ENCODE measurements at regions not wholly inside any gene's neighbourhood (a gene's known extent, or its start where the extent isn't known, plus 50 kb on each side); places are given as distances from the start of the nearest gene placed in this dataset.

DNA sequence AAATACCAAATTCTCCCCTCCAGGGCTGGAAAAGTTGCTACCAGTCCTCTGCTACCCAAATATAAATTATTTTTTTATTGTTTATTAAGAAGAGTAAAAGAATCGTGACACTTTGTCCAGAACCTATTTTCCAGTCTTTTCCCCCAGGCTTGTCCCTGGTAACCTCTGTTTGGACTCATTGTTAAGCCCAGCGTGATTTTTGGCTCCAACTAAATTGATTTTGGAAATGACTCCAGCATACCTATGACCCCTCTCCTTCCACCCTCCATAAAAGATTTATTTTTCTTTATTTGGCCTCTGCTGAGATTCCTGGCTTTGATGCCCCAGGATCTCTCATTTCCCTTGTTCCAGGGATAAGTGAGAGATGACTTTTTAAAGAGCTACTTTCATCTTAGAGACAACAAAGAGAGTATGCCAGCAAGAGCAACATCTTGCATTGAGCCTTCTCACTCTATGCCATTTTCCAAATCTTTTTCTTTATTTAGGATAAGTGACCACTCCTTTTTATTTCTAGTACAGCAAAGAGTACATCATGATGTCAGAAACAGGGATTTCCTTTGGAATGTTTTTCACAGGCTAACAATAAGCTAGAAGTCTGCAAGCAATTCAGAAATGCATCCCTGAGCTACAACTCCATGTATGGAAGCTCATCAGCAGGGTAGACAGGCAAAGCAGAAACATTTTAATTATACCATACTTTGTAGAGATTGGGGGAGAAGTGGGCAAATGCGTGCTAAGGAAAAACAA, 75.8 kb downstream of the DAD1 start:
- H3K9me3 ChIP-seq (ENCODE audit: low read length) = no peaks in the 10 kb centered on the region
- peaks cover 51% of the 10 kb centered on the region for H3K4me1 ChIP-seq (ENCODE audit: insufficient read depth, low read length)
- H3K36me3 ChIP-seq (ENCODE audit: insufficient read depth, low read length) = no peaks in the 10 kb centered on the region
- H3K27ac ChIP-seq (ENCODE audit: low read depth, low read length) = peak overlapping the region; percentile 50
- no peak overlapping the region for H3K4me3 ChIP-seq (ENCODE audit: low read depth in 1 of 2, low read length in 2 of 2)
- no peaks in the 10 kb centered on the region for H3K27me3 ChIP-seq (ENCODE audit: control insufficient read depth in 1 of 2, insufficient read depth in 2 of 2, low read length in 2 of 2)
- H3K9ac ChIP-seq (ENCODE audit: low read length) = no peak overlapping the region

DNA sequence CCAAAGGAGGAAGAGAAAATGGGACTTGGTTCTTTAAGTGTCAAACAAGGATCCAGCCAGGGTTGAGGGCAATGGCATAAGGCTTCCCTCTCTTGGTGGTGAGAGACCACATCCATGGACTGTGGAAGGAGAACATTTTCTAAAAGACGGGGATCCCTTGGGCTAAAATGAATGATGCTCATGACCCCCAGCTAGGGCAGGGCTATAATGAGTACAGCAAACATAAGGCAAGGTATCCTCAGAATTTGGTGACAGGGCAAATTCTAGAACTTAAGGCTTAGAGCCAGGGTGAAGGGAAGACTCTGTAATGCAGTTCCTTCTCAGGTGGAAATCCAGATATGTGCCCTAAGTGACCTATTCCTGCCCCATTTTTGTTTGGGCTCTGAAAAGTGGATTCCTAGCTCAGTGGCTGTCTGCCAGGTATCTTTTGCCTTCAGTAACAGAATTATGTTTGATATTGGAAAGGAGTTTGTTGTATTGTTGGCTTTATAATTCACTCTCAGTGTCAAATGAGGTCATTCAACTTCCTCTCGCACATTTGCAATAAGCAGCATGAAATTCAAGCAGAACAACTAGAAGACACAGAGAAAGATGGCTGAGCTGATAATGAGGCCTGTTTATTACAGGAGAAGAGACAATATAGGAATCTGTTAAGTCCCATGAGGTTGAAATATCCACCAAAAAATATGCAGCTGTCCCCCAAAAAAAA, 76.8 kb downstream of the DAD1 start:
- H3K27ac ChIP-seq (ENCODE audit: low read depth, low read length) = peak overlapping the region; percentile 29
- no peaks in the 10 kb centered on the region for H3K27me3 ChIP-seq (ENCODE audit: control insufficient read depth in 1 of 2, insufficient read depth in 2 of 2, low read length in 2 of 2)
- H3K4me1 ChIP-seq (ENCODE audit: insufficient read depth, low read length) = peaks cover 51% of the 10 kb centered on the region
- H3K4me3 ChIP-seq (ENCODE audit: low read depth in 1 of 2, low read length in 2 of 2) = no peak overlapping the region
- H3K36me3 ChIP-seq (ENCODE audit: insufficient read depth, low read length) = no peaks in the 10 kb centered on the region
- H3K9ac ChIP-seq (ENCODE audit: low read length) = no peak overlapping the region
- no peaks in the 10 kb centered on the region for H3K9me3 ChIP-seq (ENCODE audit: low read length)

DNA sequence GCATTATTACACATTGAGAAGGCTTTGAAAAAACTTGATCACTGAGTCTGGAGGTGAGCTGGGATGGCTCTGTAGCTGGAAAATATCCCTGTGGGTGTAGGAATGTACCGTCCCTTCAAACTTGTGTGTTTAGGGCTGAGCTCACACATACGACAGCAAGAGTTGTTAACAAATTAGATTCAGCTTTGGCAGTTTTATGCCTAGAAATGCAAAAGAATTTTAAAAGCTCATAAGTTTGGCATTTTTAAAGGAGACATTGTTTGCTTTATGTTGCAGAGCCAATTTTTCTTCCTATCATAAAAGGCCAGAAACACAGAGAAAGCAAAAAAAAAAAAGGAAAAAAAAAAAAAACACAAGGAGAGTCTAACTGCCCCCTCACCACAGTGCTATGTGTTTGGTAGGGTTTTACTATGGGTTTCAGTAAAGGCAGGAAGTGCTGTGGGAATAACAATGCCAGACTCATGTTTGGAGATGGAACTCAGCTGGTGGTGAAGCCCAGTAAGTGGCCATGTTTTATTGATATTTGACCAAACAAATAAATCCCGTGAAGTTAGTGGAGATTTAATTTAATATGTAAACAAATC, 78.4 kb downstream of the DAD1 start:
- Histone ChIP-seq H3K27me3 (ENCODE audit: control insufficient read depth in 1 of 2, insufficient read depth in 2 of 2, low read length in 2 of 2) (no peaks in the 10 kb centered on the region), H3K9ac (ENCODE audit: low read length) (no peak overlapping the region), H3K27ac (ENCODE audit: low read depth, low read length) (no peak overlapping the region), H3K36me3 (ENCODE audit: insufficient read depth, low read length) (no peaks in the 10 kb centered on the region), H3K9me3 (ENCODE audit: low read length) (no peaks in the 10 kb centered on the region), H3K4me3 (ENCODE audit: low read depth in 1 of 2, low read length in 2 of 2) (no peak overlapping the region), H3K4me1 (ENCODE audit: insufficient read depth, low read length) (peaks cover 43% of the 10 kb centered on the region)

DNA sequence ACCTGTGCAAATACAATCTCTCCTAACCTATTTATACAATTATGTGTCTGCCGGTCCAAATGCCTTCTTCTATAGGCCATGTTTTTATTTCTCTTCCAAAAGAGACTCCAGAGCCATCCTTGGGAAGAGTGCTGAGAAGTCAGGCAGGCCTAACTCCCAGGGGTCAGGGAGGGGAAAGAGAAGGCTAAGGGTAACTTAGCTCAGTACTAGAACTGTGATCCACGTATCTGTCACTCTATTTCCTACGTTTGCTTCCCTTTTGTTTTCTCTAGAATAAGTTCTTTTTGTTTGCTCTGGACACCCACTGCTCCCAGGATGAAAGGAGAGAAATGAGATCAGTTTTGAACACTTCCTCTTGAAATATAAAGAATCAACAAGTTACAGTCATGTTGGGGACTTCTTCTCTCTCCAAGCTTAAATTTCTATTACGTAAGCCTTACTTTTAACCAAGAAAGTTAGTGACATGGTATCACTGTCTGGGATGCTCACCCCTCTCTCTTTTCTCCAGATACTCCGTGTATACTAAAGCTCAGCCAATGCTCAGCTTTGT, 79.2 kb downstream of the DAD1 start:
- peak overlapping the region; percentile 17 for H3K27ac ChIP-seq (ENCODE audit: low read depth, low read length)
- H3K4me1 ChIP-seq (ENCODE audit: insufficient read depth, low read length) = peaks cover 35% of the 10 kb centered on the region
- no peak overlapping the region for H3K9ac ChIP-seq (ENCODE audit: low read length)
- no peaks in the 10 kb centered on the region for H3K36me3 ChIP-seq (ENCODE audit: insufficient read depth, low read length)
- no peaks in the 10 kb centered on the region for H3K9me3 ChIP-seq (ENCODE audit: low read length)
- H3K4me3 ChIP-seq (ENCODE audit: low read depth in 1 of 2, low read length in 2 of 2) = no peak overlapping the region
- no peaks in the 10 kb centered on the region for H3K27me3 ChIP-seq (ENCODE audit: control insufficient read depth in 1 of 2, insufficient read depth in 2 of 2, low read length in 2 of 2)

GRCh38 chr14:22509036-22509709, 79.9 kb downstream of the DAD1 start:
- Histone ChIP-seq H3K9me3 (ENCODE audit: low read length) (no peaks in the 10 kb centered on the region), H3K4me1 (ENCODE audit: insufficient read depth, low read length) (peaks cover 34% of the 10 kb centered on the region), H3K4me3 (ENCODE audit: low read depth in 1 of 2, low read length in 2 of 2) (no peak overlapping the region), H3K27ac (ENCODE audit: low read depth, low read length) (no peak overlapping the region), H3K9ac (ENCODE audit: low read length) (no peak overlapping the region), H3K36me3 (ENCODE audit: insufficient read depth, low read length) (no peaks in the 10 kb centered on the region), H3K27me3 (ENCODE audit: control insufficient read depth in 1 of 2, insufficient read depth in 2 of 2, low read length in 2 of 2) (no peaks in the 10 kb centered on the region)

DNA sequence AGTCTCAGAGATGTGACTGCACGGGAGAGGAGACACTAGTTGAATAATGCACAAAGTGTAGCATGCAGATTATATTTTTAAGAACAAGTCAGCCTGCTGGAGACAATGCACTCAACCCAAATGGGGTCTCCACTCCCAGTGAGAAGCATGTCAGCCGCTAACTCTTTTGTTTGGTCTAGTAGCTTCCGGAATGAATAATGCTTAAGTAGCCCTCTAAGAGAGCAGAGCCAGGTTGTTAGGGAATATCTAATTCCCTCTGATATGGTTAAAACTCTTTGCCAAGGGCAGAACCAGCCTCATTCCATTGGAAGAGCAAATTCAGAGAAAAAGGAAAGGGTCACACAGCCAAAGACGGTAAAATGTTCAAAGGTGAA, 80.4 kb downstream of the DAD1 start:
- no peak overlapping the region for H3K9ac ChIP-seq (ENCODE audit: low read length)
- no peak overlapping the region for H3K4me3 ChIP-seq (ENCODE audit: low read depth in 1 of 2, low read length in 2 of 2)
- no peaks in the 10 kb centered on the region for H3K9me3 ChIP-seq (ENCODE audit: low read length)
- no peaks in the 10 kb centered on the region for H3K36me3 ChIP-seq (ENCODE audit: insufficient read depth, low read length)
- H3K4me1 ChIP-seq (ENCODE audit: insufficient read depth, low read length) = peaks cover 29% of the 10 kb centered on the region
- no peak overlapping the region for H3K27ac ChIP-seq (ENCODE audit: low read depth, low read length)
- H3K27me3 ChIP-seq (ENCODE audit: control insufficient read depth in 1 of 2, insufficient read depth in 2 of 2, low read length in 2 of 2) = no peaks in the 10 kb centered on the region

DNA sequence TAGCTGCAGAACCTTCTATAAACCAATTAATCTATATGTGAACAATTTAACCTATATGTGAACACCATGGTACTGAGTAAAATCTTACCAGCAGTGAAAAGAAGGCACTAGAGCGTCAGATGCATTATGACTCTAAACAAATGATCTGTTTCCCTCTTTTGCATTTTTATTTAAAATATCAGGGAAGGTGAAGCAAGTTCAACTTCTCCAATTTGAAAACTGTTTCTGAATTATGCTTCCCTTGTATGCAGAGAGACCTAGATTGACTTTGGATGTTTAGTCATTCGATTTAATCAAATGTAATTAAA, 80.9 kb downstream of the DAD1 start:
- Histone ChIP-seq H3K4me1 (ENCODE audit: insufficient read depth, low read length) (peaks cover 24% of the 10 kb centered on the region), H3K36me3 (ENCODE audit: insufficient read depth, low read length) (no peaks in the 10 kb centered on the region), H3K9ac (ENCODE audit: low read length) (no peak overlapping the region), H3K27ac (ENCODE audit: low read depth, low read length) (no peak overlapping the region), H3K27me3 (ENCODE audit: control insufficient read depth in 1 of 2, insufficient read depth in 2 of 2, low read length in 2 of 2) (no peaks in the 10 kb centered on the region), H3K9me3 (ENCODE audit: low read length) (no peaks in the 10 kb centered on the region), H3K4me3 (ENCODE audit: low read depth in 1 of 2, low read length in 2 of 2) (no peak overlapping the region)

- H3K27me3 ChIP-seq (ENCODE audit: control insufficient read depth in 1 of 2, insufficient read depth in 2 of 2, low read length in 2 of 2) = no peaks in the 10 kb centered on the region
- H3K4me3 ChIP-seq (ENCODE audit: low read depth in 1 of 2, low read length in 2 of 2) = no peak overlapping the region
- peaks cover 15% of the 10 kb centered on the region for H3K4me1 ChIP-seq (ENCODE audit: insufficient read depth, low read length)
- H3K9ac ChIP-seq (ENCODE audit: low read length) = no peak overlapping the region
- H3K27ac ChIP-seq (ENCODE audit: low read depth, low read length) = no peak overlapping the region
- H3K9me3 ChIP-seq (ENCODE audit: low read length) = no peaks in the 10 kb centered on the region
- no peaks in the 10 kb centered on the region for H3K36me3 ChIP-seq (ENCODE audit: insufficient read depth, low read length)
Observed at GRCh38 chr14:22506778-22507351, 82.2 kb downstream of the DAD1 start.

DNA sequence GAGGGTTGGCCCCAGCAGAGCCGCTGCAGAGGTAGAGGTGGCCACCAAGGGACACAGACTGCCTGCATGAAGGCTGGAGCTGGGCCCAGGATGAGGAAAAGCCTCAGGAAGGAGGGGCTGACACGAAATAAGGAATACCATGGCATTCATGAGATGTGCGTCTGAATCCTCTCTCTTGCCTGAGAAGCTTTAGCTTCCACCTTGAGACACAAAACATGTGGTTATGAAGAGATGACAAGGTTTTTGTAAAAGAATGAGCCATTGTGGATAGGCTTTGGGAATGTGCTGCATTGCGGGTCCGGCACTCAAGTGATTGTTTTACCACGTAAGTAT, 82.7 kb downstream of the DAD1 start:
- Histone ChIP-seq H3K27me3 (ENCODE audit: control insufficient read depth in 1 of 2, insufficient read depth in 2 of 2, low read length in 2 of 2) (no peaks in the 10 kb centered on the region), H3K27ac (ENCODE audit: low read depth, low read length) (no peak overlapping the region), H3K4me3 (ENCODE audit: low read depth in 1 of 2, low read length in 2 of 2) (no peak overlapping the region), H3K9ac (ENCODE audit: low read length) (no peak overlapping the region), H3K4me1 (ENCODE audit: insufficient read depth, low read length) (peaks cover 15% of the 10 kb centered on the region), H3K9me3 (ENCODE audit: low read length) (no peaks in the 10 kb centered on the region), H3K36me3 (ENCODE audit: insufficient read depth, low read length) (no peaks in the 10 kb centered on the region)

DNA sequence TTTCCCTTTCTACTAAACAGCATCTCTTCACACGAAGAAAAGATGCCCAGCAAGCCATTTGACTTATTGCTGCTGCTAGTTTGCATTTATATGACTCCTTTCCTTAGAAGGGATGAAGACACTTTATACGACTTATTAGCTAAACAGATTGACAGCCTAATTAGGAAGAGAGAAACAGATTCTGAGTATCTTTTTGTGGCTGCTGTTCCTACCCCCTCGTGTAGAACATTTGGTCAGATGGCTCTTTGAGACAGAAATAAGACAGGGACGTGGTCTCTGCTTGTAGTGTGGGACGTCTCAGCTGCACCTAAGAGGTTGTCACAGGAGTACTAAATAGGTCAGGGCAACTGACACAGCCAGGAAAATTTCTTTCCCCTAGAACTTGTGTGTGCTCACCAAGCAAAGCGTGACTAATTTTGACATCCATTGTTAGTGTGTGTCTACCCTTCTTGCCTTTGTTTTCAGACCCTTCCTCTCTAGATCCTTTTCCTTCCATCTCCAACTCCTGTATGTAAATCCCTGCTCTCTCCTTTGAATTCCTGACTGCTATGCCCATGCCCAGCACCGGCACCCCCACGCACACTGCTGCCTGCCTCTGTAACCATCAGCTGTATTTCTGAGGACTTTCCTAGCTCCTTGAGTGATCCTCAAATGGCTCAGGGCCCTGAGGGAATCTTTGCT, 83.2 kb downstream of the DAD1 start:
- Histone ChIP-seq H3K27ac (ENCODE audit: low read depth, low read length) (no peak overlapping the region), H3K27me3 (ENCODE audit: control insufficient read depth in 1 of 2, insufficient read depth in 2 of 2, low read length in 2 of 2) (no peaks in the 10 kb centered on the region), H3K4me1 (ENCODE audit: insufficient read depth, low read length) (peaks cover 13% of the 10 kb centered on the region), H3K9ac (ENCODE audit: low read length) (no peak overlapping the region), H3K4me3 (ENCODE audit: low read depth in 1 of 2, low read length in 2 of 2) (no peak overlapping the region), H3K36me3 (ENCODE audit: insufficient read depth, low read length) (no peaks in the 10 kb centered on the region), H3K9me3 (ENCODE audit: low read length) (no peaks in the 10 kb centered on the region)

DNA sequence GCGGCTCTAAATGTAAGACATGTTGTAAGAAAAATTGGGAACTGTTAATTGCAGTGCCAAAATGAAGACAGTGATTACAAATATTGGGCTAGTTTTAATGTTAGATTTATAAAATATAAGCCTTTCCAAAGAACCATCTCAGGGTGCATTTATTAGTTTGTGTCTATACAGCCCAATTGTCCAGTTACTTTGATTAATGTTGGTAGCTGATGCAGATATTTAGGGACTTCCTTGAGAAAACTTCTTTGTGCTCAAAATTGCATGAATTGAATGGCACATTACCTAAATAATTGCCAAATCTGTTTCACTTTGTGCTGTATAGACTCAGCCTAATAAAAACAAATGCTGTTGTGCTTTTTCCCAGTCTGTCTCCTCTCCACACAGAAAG, 83.7 kb downstream of the DAD1 start:
- H3K27ac ChIP-seq (ENCODE audit: low read depth, low read length) = no peak overlapping the region
- H3K9ac ChIP-seq (ENCODE audit: low read length) = no peak overlapping the region
- H3K36me3 ChIP-seq (ENCODE audit: insufficient read depth, low read length) = no peaks in the 10 kb centered on the region
- no peaks in the 10 kb centered on the region for H3K9me3 ChIP-seq (ENCODE audit: low read length)
- H3K4me1 ChIP-seq (ENCODE audit: insufficient read depth, low read length) = peaks cover 8% of the 10 kb centered on the region
- no peaks in the 10 kb centered on the region for H3K27me3 ChIP-seq (ENCODE audit: control insufficient read depth in 1 of 2, insufficient read depth in 2 of 2, low read length in 2 of 2)
- no peak overlapping the region for H3K4me3 ChIP-seq (ENCODE audit: low read depth in 1 of 2, low read length in 2 of 2)
